ENCODE measurements at regions not wholly inside any gene's neighbourhood (a gene's known extent, or its start where the extent isn't known, plus 50 kb on each side); places are given as distances from the start of the nearest gene placed in this dataset.

DNA sequence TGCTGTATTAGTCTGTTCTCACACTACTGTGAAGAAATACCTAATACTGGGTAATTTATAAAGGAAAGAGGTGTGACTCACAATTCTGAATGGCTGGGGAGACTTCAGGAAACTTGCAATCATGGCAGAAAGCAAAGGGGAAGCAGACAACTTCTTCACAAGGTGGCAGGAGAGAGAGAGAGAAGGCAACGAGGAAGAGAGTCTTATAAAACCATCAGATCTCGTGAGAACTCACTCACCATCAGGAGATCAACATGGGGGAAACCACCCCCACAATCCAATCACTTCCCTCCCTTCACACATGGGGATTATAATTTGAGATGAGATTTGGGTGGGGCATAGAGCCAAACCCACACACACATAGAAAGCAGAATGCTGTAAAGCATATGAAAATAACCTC lies 896.2 kb downstream of the CDH11 start:
- no peak for TF ChIP-seq CBX5 (IDR thresholded peaks at IDR 0.05; ENCODE audit: low read depth)
- TF ChIP-seq, protein P1, sequence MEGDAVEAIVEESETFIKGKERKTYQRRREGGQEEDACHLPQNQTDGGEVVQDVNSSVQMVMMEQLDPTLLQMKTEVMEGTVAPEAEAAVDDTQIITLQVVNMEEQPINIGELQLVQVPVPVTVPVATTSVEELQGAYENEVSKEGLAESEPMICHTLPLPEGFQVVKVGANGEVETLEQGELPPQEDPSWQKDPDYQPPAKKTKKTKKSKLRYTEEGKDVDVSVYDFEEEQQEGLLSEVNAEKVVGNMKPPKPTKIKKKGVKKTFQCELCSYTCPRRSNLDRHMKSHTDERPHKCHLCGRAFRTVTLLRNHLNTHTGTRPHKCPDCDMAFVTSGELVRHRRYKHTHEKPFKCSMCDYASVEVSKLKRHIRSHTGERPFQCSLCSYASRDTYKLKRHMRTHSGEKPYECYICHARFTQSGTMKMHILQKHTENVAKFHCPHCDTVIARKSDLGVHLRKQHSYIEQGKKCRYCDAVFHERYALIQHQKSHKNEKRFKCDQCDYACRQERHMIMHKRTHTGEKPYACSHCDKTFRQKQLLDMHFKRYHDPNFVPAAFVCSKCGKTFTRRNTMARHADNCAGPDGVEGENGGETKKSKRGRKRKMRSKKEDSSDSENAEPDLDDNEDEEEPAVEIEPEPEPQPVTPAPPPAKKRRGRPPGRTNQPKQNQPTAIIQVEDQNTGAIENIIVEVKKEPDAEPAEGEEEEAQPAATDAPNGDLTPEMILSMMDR (IDR thresholded peaks at IDR 0.05 in 2 of 3, conservative IDR thresholded peaks at IDR 0.05 in 1 of 3; ENCODE audit: control insufficient read depth in 2 of 3, extremely low read depth in 1 of 3, insufficient read depth in 1 of 3, low read depth in 3 of 3, low read length in 3 of 3) = no peak
